ENCODE measurements at regions not wholly inside any gene's neighbourhood (a gene's known extent, or its start where the extent isn't known, plus 50 kb on each side); places are given as distances from the start of the nearest gene placed in this dataset.

GRCh38 chr17:77391668-77392375, 251.1 kb downstream of the SEC14L1 start:
- peak overlapping the region; percentile 42 for H3K4me3 ChIP-seq (ENCODE audit: low read length)
- H3K4me1 ChIP-seq (ENCODE audit: control insufficient read depth, insufficient read depth, low read length): peaks cover 56% of the 10 kb centered on the region
- H3K9ac ChIP-seq (ENCODE audit: low read length): peak overlapping the region; percentile 6
- peak overlapping the region; percentile 90 for H3K27ac ChIP-seq (ENCODE audit: low read depth, low read length)
- no peaks in the 10 kb centered on the region for H3K36me3 ChIP-seq (ENCODE audit: control insufficient read depth, insufficient read depth, low read length)
- H3K27me3 ChIP-seq (ENCODE audit: control insufficient read depth, insufficient read depth, low read length): no peaks in the 10 kb centered on the region

- Histone ChIP-seq H3K4me1 (ENCODE audit: control insufficient read depth, insufficient read depth, low read length) (peaks cover 55% of the 10 kb centered on the region), H3K36me3 (ENCODE audit: control insufficient read depth, insufficient read depth, low read length) (no peaks in the 10 kb centered on the region), H3K27ac (ENCODE audit: low read depth, low read length) (peak overlapping the region; percentile 90), H3K27me3 (ENCODE audit: control insufficient read depth, insufficient read depth, low read length) (no peaks in the 10 kb centered on the region), H3K4me3 (ENCODE audit: low read length) (peak overlapping the region; percentile 42), H3K9ac (ENCODE audit: low read length) (no peak overlapping the region)
These were observed 251.9 kb downstream of the SEC14L1 start for GRCh38 chr17:77392376-77393273.

- Histone ChIP-seq H3K27ac (ENCODE audit: low read depth, low read length) (peak overlapping the region; percentile 90), H3K36me3 (ENCODE audit: control insufficient read depth, insufficient read depth, low read length) (no peaks in the 10 kb centered on the region), H3K27me3 (ENCODE audit: control insufficient read depth, insufficient read depth, low read length) (no peaks in the 10 kb centered on the region), H3K9ac (ENCODE audit: low read length) (no peak overlapping the region), H3K4me1 (ENCODE audit: control insufficient read depth, insufficient read depth, low read length) (peaks cover 51% of the 10 kb centered on the region), H3K4me3 (ENCODE audit: low read length) (no peak overlapping the region)
These were observed 252.5 kb downstream of the SEC14L1 start for GRCh38 chr17:77393274-77393600.

GRCh38 chr17:77393867-77394539, 253.2 kb downstream of the SEC14L1 start:
- peak overlapping the region; percentile 46 for H3K27ac ChIP-seq (ENCODE audit: low read depth, low read length)
- no peak overlapping the region for H3K9ac ChIP-seq (ENCODE audit: low read length)
- no peaks in the 10 kb centered on the region for H3K36me3 ChIP-seq (ENCODE audit: control insufficient read depth, insufficient read depth, low read length)
- H3K4me3 ChIP-seq (ENCODE audit: low read length): no peak overlapping the region
- no peaks in the 10 kb centered on the region for H3K27me3 ChIP-seq (ENCODE audit: control insufficient read depth, insufficient read depth, low read length)
- peaks cover 43% of the 10 kb centered on the region for H3K4me1 ChIP-seq (ENCODE audit: control insufficient read depth, insufficient read depth, low read length)

- Histone ChIP-seq H3K9ac (ENCODE audit: low read length) (no peak overlapping the region), H3K4me3 (ENCODE audit: low read length) (no peak overlapping the region), H3K4me1 (ENCODE audit: control insufficient read depth, insufficient read depth, low read length) (peaks cover 39% of the 10 kb centered on the region), H3K27me3 (ENCODE audit: control insufficient read depth, insufficient read depth, low read length) (no peaks in the 10 kb centered on the region), H3K27ac (ENCODE audit: low read depth, low read length) (peak overlapping the region; percentile 46), H3K36me3 (ENCODE audit: control insufficient read depth, insufficient read depth, low read length) (no peaks in the 10 kb centered on the region)
These were observed 253.9 kb downstream of the SEC14L1 start for GRCh38 chr17:77394540-77395295.

GRCh38 chr17:77395501-77396048, 254.8 kb downstream of the SEC14L1 start:
- Histone ChIP-seq H3K4me3 (ENCODE audit: low read length) (no peak overlapping the region), H3K27me3 (ENCODE audit: control insufficient read depth, insufficient read depth, low read length) (no peaks in the 10 kb centered on the region), H3K4me1 (ENCODE audit: control insufficient read depth, insufficient read depth, low read length) (peaks cover 44% of the 10 kb centered on the region), H3K27ac (ENCODE audit: low read depth, low read length) (no peak overlapping the region), H3K36me3 (ENCODE audit: control insufficient read depth, insufficient read depth, low read length) (no peaks in the 10 kb centered on the region), H3K9ac (ENCODE audit: low read length) (no peak overlapping the region)

- no peak overlapping the region for H3K9ac ChIP-seq (ENCODE audit: low read length)
- no peaks in the 10 kb centered on the region for H3K36me3 ChIP-seq (ENCODE audit: control insufficient read depth, insufficient read depth, low read length)
- H3K4me3 ChIP-seq (ENCODE audit: low read length): no peak overlapping the region
- H3K27me3 ChIP-seq (ENCODE audit: control insufficient read depth, insufficient read depth, low read length): no peaks in the 10 kb centered on the region
- H3K4me1 ChIP-seq (ENCODE audit: control insufficient read depth, insufficient read depth, low read length): peaks cover 38% of the 10 kb centered on the region
- H3K27ac ChIP-seq (ENCODE audit: low read depth, low read length): no peak overlapping the region
These were observed 255.8 kb downstream of the SEC14L1 start for GRCh38 chr17:77396610-77397009.

GRCh38 chr17:77398274-77398673, 257.5 kb downstream of the SEC14L1 start:
- H3K27ac ChIP-seq (ENCODE audit: low read depth, low read length): no peak overlapping the region
- H3K4me3 ChIP-seq (ENCODE audit: low read length): no peak overlapping the region
- no peaks in the 10 kb centered on the region for H3K36me3 ChIP-seq (ENCODE audit: control insufficient read depth, insufficient read depth, low read length)
- no peak overlapping the region for H3K9ac ChIP-seq (ENCODE audit: low read length)
- H3K4me1 ChIP-seq (ENCODE audit: control insufficient read depth, insufficient read depth, low read length): peaks cover 26% of the 10 kb centered on the region
- H3K27me3 ChIP-seq (ENCODE audit: control insufficient read depth, insufficient read depth, low read length): no peaks in the 10 kb centered on the region

GRCh38 chr17:77399319-77399957, 258.7 kb downstream of the SEC14L1 start:
- Histone ChIP-seq H3K27me3 (ENCODE audit: control insufficient read depth, insufficient read depth, low read length) (no peaks in the 10 kb centered on the region), H3K9ac (ENCODE audit: low read length) (no peak overlapping the region), H3K27ac (ENCODE audit: low read depth, low read length) (no peak overlapping the region), H3K4me1 (ENCODE audit: control insufficient read depth, insufficient read depth, low read length) (peaks cover 32% of the 10 kb centered on the region), H3K4me3 (ENCODE audit: low read length) (no peak overlapping the region), H3K36me3 (ENCODE audit: control insufficient read depth, insufficient read depth, low read length) (no peaks in the 10 kb centered on the region)

- peaks cover 38% of the 10 kb centered on the region for H3K4me1 ChIP-seq (ENCODE audit: control insufficient read depth, insufficient read depth, low read length)
- H3K27me3 ChIP-seq (ENCODE audit: control insufficient read depth, insufficient read depth, low read length): no peaks in the 10 kb centered on the region
- H3K27ac ChIP-seq (ENCODE audit: low read depth, low read length): peak overlapping the region; percentile 63
- peak overlapping the region; percentile 0 for H3K4me3 ChIP-seq (ENCODE audit: low read length)
- no peaks in the 10 kb centered on the region for H3K36me3 ChIP-seq (ENCODE audit: control insufficient read depth, insufficient read depth, low read length)
- no peak overlapping the region for H3K9ac ChIP-seq (ENCODE audit: low read length)
These were observed 259.7 kb downstream of the SEC14L1 start for GRCh38 chr17:77400445-77400870.

GRCh38 chr17:77402159-77402731, 261.5 kb downstream of the SEC14L1 start:
- H3K27ac ChIP-seq (ENCODE audit: low read depth, low read length): peak overlapping the region; percentile 99

More at GRCh38 chr17:77402159-77402731, 261.5 kb downstream of the SEC14L1 start:
- H3K36me3 ChIP-seq (ENCODE audit: control insufficient read depth, insufficient read depth, low read length): no peaks in the 10 kb centered on the region
- peaks cover 46% of the 10 kb centered on the region for H3K4me1 ChIP-seq (ENCODE audit: control insufficient read depth, insufficient read depth, low read length)
- no peaks in the 10 kb centered on the region for H3K27me3 ChIP-seq (ENCODE audit: control insufficient read depth, insufficient read depth, low read length)
- H3K4me3 ChIP-seq (ENCODE audit: low read length): no peak overlapping the region
- no peak overlapping the region for H3K9ac ChIP-seq (ENCODE audit: low read length)
